ENCODE measurements at regions not wholly inside any gene's neighbourhood (a gene's known extent, or its start where the extent isn't known, plus 50 kb on each side); places are given as distances from the start of the nearest gene placed in this dataset.

- TF ChIP-seq CTCF (IDR thresholded peaks at IDR 0.05; ENCODE audit: insufficient read depth, low read length), result no peak
- no peak overlapping the region for H3K4me3 ChIP-seq (ENCODE audit: low read depth, low read length)
- DNase-seq (ENCODE audit: low read depth), result peak; percentile 20
Observed at GRCh38 chr5:93674138-93674537, 67.3 kb downstream of the POU5F2 start.

GRCh38 chr5:93673316-93673954, 68.0 kb downstream of the POU5F2 start:
- TF ChIP-seq CTCF (IDR thresholded peaks at IDR 0.05; ENCODE audit: insufficient read depth, low read length), result no peak
- H3K4me3 ChIP-seq (ENCODE audit: low read depth, low read length), result no peak overlapping the region
- no peak for DNase-seq (ENCODE audit: low read depth)

GRCh38 chr5:93665648-93666047, 75.8 kb downstream of the POU5F2 start:
- no peak overlapping the region for H3K4me3 ChIP-seq (ENCODE audit: low read depth, low read length)
- DNase-seq (ENCODE audit: low read depth), result no peak
- no peak for TF ChIP-seq CTCF (IDR thresholded peaks at IDR 0.05; ENCODE audit: insufficient read depth, low read length)

- no peak for DNase-seq (ENCODE audit: low read depth)
- H3K4me3 ChIP-seq (ENCODE audit: low read depth, low read length), result no peak overlapping the region
- no peak for TF ChIP-seq CTCF (IDR thresholded peaks at IDR 0.05; ENCODE audit: insufficient read depth, low read length)
Observed at GRCh38 chr5:93660677-93661076, 77.7 kb downstream of the NR2F1 start.

GRCh38 chr5:93658044-93658443, 75.0 kb downstream of the NR2F1 start:
- no peak for TF ChIP-seq CTCF (IDR thresholded peaks at IDR 0.05; ENCODE audit: insufficient read depth, low read length)
- H3K4me3 ChIP-seq (ENCODE audit: low read depth, low read length), result no peak overlapping the region
- DNase-seq (ENCODE audit: low read depth), result peak; percentile 70

- peak; percentile 22 for DNase-seq (ENCODE audit: low read depth)
- no peak for TF ChIP-seq CTCF (IDR thresholded peaks at IDR 0.05; ENCODE audit: insufficient read depth, low read length)
- no peak overlapping the region for H3K4me3 ChIP-seq (ENCODE audit: low read depth, low read length)
Observed at GRCh38 chr5:93654676-93655075, 71.7 kb downstream of the NR2F1 start.

GRCh38 chr5:93653716-93654115, 70.7 kb downstream of the NR2F1 start:
- no peak for TF ChIP-seq CTCF (IDR thresholded peaks at IDR 0.05; ENCODE audit: insufficient read depth, low read length)
- H3K4me3 ChIP-seq (ENCODE audit: low read depth, low read length), result no peak overlapping the region
- DNase-seq (ENCODE audit: low read depth), result no peak
